ENCODE measurements at regions not wholly inside any gene's neighbourhood (a gene's known extent, or its start where the extent isn't known, plus 50 kb on each side); places are given as distances from the start of the nearest gene placed in this dataset.

GRCh38 chr13:86080340-86080995 is 281.2 kb upstream of the SLITRK6 start:
- TF ChIP-seq CTCF (IDR thresholded peaks at IDR 0.05; ENCODE audit: low read length) (no peak), EZH2 (IDR thresholded peaks at IDR 0.05; ENCODE audit: borderline replicate concordance, low read length) (no peak)
